ENCODE measurements at regions not wholly inside any gene's neighbourhood (a gene's known extent, or its start where the extent isn't known, plus 50 kb on each side); places are given as distances from the start of the nearest gene placed in this dataset.
"Not testable (repeated sequence)": the region's sequence is repeated elsewhere in the genome, so short reads cannot be mapped to it uniquely, and the experiment has no call there.

DNA sequence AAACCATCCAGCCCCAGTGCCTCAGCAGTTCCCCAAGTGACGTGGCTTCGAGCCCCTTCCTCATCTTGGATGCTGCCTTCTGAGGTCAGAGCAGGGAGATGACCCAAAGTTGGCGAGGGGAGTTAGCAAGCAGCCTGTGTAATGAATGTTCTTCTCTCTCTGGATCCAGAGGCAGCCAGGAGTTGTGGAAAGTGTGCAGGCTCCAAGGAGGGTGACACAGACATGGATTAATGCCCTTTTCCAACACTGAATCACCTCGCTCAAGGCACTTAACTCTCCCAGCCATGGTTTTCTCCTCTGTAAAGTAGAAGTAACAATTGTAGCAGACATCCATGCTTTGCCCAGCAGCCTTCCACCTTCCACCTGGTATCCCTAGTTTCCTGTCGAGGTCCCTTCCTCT is 64.6 kb upstream of the HAND1 start:
- DNase-seq, result no peak

DNA sequence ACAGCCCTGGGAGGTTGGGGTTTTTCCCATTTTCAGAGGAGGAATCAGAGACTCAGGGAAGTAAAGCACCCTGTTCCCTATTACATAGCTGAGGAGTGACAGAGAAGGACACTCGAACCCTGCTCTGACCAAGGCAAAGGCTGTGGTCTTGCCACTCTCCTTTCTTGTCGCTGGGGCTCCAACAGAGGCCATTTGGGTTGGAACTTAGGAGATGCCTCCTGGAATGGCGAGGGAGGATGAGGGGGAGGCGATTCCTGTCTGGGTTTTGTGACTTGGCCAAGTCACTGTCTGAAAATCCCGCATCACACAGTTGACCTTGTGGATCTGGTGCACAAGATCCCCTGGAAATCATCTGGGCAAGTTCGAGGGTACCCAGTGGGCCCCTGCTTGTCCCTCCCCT is 64.0 kb upstream of the HAND1 start:
- DNase-seq, result no peak

DNA sequence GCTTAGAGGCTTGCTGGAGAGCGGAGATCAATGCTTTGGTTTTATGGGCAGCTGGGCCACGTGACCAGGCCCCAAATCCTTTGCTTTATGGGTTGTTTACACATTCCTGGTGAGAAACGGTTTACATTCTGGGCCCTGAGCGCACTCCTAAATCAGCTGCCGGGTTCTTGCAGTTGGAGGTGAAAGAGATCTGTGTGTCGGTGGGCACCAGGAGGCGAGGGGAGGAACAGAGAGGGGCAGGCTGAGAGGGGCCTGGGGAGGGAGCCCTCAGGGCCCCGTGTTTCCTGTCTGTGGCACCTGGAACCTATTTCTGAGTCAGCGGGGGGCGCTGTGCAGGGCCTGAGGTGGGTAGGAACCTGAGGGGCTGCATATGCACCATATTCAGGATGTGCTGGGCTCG is 63.5 kb upstream of the HAND1 start:
- no peak for DNase-seq

DNA sequence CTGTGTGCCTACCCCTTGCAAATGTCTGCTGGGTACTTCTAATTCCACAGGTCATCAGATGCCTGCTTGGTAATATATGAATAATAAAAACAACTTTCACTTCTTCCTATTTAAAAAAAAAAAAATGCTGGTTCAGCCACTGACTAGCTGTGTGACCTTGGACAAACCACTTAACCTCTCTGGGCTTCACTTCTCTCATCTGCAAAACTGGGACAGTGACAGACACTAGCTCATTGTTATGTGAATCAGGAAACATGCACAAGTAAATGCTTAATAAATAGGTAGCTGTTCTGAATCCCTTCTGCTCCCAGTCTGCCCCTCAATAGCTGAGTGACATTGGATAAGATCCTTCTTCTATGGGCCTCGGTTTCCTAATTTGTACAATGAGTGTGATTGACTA is 62.6 kb upstream of the HAND1 start:
- no peak for DNase-seq

- no peak for DNase-seq
Observed at GRCh38 chr5:154538492-154538891, 60.5 kb upstream of the HAND1 start.

DNA sequence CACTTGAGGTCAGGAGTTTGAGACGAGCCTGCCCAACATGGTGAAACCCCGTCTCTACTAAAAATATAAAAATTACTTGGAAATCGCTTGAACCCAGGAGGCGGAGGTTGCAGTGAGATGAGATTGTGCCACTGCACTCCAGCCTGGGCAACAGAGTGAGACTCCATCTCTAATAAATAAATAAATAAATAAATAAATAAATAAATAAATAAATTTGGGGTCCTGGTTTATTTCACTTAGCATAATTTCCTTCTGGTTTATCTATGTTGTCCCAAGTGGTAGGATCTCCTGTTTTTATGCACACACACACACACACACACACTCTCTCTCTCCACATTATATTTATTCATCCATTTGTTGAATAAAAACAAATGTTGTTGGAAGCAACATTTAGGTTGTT is 58.4 kb upstream of the HAND1 start:
- DNase-seq, result not testable (repeated sequence)

GRCh38 chr5:154535535-154535934 is 57.5 kb upstream of the HAND1 start:
- no peak for DNase-seq

GRCh38 chr5:154534457-154535050 is 56.5 kb upstream of the HAND1 start:
- DNase-seq, result no peak

DNA sequence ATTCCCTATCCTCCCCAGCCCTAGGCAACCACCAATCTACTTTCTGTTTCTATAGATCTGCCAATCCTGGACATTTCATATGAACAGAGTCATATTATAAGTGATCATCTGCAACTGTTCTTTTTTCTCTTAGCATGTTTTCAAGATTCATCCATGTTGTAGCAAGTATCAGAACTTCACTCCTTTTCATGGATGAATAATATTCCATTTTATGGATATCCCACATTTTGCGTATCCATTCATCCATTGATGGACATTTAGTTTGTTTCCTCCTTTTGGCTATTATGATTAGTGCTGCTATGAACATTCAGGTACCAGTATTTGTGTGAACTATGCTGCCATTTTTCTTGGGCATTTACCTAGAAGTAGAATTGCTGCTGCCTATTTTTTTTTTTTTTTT is 51.3 kb upstream of the HAND1 start:
- DNase-seq, result no peak

DNA sequence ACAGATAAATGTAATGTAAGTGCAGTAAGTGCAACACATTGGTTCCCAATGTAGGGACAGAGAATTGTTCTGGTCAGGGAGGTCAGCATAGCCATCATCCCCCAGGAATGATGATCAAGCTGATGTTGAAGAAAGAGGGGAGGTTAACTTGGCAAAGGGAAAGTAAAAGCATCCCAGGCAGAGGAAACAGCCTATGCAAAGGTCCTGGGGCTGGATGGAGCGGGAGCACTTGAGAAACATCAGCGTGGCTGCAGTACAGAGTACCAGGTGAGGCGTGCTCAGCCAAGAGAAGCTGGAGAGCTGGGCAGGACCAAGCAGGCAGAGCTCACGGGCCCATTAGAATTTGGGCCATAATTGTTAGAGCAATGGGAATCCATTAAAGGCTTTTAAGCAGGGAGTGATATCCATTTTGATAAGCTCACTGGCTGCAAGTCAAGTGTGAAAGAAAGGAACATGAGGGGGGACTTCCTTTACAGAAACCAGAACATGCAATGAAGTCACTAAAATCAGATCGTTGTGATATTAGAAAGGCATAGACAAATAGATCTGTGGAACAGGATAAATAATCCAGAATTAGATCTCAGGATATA is 50.1 kb upstream of the HAND1 start:
- no peak for DNase-seq
